CD4-positive, alpha-beta T cell treated with Interleukin-15 for 1 hour (primary cell): ENCODE measurements at regions not wholly inside any gene's neighbourhood (a gene's known extent, or its start where the extent isn't known, plus 50 kb on each side); places are given as distances from the start of the nearest gene placed in this dataset.
"Not testable (repeated sequence)": the region's sequence is repeated elsewhere in the genome, so short reads cannot be mapped to it uniquely, and the experiment has no call there.

Experiments used
- DNase-seq: peaks from one replicate; pipeline ENCODE4 v3.0.0-alpha.2; 2020

DNA sequence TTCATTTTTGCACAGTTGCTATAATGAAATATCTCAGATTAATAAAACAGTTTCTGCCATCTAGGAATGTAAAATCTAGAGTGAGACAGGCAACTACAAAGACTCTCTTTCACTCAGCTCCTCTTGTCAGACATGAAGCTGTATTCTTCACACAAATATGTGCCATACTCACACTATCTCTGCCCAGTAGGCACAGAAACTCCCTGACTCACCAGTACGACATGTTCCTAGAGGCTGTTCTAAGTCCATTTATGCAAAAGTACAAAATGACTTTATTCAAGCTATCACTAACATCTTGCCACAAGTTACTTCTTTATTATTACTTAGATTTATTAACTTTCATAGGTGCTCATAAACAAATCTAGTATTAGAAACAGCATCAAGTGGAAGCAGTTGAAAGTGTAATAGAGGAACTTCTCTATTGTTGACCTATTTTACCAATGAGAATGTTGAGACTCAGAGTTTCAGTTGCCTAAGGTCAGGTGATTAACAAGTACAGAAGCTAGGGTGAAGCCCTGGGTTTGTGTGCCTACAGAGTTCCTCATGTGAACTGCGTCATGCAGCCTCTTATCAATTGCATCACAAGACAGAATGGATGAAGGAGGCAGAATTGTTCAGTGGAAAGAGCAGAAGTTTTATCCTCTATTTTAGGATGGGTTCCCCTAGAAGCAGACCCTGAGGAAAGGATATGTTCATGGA, 98.9 kb downstream of the RGS2 start:
- DNase-seq: peak; percentile 43

DNA sequence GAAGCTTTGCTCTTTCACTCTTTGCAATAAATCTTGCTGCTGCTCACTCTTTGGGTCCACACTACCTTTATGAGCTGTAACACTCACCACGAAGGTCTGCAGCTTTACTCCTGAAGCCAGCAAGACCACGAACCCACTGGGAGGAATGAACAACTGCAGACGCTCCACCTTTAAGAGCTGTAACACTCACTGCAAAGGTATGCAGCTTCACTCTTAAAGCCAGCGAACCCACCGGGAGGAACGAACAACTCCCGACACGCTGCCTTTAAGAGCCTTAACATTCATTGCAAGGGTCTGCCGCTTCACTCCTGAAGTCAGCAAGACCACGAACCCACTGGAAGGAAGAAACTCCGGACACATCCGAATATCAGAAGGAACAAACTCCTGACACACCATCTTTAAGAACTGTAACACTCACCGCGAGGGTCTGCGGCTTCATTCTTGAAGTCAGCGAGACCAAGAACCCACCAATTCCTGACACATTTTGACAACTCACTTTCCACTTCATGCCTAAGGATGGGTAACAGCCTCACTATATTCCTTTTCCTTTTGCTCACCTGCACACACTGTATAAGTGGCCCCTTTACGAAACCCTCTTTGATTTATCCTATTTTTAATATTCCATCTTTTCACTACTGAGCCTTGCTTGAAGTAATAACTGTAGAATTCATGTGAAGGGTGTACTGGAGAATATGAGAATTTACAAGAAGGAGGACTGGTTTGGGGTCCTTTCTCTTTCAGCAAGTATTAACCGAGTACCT, 103.2 kb downstream of the RGS2 start:
- not testable (repeated sequence) for DNase-seq

DNA sequence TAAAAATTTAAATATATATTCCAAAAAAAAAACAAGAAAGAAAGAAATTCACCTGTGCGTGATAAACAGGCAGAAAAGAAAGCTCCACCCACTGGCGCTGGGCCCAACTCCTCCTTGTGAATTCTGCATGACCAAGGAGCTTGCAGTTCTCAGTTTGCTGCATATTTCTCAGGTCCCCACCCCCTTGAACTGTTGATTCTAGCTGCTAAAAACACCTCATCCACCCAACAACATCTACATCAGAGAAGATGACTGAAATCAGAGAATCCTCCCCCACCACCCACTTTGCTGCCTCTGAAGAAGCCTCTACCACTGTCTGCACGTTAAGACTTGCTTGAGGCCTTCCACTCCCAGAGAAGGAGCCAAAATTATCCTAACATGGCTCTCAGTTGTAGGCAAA, 104.8 kb downstream of the RGS2 start:
- no peak for DNase-seq

DNA sequence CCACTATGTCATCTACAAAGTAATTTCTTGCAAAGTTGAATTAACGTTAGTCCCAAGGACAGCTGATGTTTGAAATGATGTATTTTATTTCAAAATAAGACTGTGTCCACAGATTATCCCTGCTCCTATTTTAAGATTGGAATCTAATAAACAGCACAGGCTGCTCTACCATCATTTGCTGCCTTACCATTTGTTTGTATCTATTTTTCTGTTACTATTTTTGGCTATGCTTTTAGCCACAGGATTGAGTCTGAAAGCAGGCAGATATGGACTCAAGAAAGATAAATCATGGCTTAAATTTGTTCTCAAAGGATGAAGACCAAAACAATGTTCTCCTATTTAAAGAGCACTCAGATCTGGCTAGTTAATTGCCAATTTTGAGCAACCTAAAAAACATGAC, 105.3 kb downstream of the RGS2 start:
- no peak for DNase-seq

DNA sequence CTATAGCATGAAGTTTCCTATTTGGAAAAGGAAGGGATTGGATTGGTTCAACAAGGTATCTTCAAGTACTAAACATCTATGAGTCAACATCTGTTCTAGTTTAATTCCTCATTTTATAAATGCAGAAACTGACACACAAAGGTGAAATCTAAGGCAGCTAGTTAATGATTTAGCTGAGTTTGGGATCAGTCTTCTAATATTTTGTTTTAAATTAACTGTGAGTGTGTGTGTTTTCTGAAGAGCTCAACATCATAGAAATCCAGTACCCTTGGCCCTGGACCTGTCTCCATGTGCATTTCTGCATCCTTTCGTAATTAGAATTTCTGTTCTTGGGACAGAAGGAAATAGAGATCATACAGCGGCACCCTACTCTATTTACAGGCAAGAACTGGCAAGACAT, 105.9 kb downstream of the RGS2 start:
- DNase-seq: no peak

DNA sequence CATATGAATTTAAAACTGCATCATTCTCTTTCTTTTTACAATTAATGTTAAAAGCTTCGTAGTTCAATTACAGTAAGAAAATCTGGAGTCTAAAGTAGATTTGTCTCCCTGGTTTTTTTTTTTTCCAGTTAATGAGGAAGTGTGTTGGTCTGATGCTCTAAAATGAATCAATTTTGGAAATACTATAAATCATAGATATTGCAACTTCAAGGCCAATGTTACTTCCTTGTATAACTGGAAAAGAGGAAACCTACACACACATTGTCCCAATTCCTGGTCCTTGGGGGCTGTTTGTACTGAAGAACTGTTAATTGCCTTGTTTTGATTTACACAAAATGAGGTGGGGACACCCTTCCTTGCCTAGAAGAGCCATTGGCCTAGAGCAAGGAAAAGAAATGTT, 107.2 kb downstream of the RGS2 start:
- DNase-seq: no peak

DNA sequence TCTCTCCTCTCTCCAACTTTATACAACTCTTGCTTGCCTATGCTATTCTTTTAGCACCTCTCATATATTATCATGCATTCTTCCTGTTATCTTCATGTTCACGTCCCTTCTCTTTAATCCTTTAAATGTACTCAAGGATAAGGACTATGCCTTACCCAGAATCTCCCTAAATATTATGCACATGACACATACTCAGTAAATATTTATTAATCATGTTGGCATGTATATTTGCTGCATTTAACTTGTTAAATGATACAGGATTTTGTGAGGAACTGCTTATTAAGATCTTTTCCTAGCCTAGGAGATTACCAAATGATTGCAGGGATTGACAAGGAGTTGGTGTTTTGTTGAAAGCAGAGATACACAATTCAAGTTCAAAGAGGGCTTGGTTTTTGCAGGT, 109.4 kb downstream of the RGS2 start:
- DNase-seq: no peak

DNA sequence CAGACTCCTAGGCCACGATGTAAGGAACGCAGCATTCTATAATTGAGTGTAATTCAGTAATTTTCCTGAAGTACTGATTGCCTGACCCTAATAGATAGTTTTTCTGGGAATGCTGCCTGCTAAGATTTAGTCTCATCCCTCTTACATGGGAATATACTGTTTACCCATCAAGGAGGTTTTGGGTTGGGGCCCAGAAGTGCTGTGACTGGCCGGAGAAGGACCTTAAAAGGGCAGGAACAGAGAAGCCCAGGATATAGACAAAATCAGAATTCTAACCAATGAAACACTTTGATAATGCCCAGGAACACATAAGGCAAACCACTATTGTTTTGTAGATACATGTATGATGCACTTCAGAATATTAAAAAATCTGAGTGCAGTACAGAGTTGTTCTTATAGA, 111.6 kb downstream of the RGS2 start:
- no peak for DNase-seq

DNA sequence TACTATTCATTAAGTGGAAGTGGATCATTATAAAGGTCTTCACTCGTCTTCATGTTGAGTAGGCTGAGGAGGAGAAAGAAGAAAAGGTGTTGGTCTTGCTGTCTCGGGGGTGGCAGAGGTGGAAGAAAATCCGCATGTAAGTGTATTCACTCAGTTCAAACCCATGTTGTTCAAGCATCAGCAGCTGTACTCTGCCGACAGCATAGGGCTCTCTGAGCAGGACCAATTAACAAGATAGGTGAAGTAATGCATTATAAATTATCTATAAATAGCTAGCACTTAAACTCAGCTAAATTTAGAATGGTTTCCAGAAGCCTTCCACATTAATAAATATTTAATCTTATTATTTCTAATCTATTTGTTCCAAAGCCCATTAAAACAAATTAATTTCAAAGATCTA, 116.8 kb downstream of the RGS2 start:
- DNase-seq: no peak

DNA sequence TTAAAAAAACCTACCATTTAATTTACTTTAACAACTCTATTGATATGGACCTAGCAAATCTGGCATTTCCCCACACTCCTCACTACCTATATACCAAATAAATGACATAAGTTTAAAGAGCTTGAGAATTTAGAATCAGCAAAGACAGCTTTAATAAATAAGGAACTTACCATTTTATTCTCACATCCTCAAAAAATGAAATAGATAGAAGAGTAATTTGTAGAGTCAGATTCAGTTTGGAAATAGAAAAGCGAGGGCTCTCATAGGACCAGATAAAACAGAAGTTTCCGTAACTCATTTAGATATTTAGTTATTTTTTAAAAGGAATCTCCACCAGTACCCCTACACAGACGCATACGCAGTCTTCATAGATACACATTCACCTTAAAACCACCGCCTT, 117.9 kb downstream of the RGS2 start:
- DNase-seq: no peak

DNA sequence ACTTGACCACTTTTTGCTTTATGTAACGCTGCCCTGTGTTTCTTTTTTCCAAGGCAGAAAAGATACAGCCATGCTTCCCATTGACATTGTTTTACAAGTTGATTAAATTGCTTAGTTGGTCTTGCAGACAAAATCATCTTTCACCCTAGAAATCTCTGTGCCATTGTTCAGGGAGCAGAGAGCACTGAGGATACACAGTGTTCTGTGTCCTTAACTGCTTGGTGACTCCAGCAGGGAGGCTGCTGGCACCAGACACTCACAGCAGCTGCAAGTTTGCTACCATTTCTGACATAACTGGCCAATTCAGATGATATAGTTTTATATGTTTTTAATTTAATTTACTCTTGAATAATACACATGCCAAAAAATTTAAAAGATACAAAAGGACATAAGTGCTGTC, 118.7 kb downstream of the RGS2 start:
- no peak for DNase-seq

DNA sequence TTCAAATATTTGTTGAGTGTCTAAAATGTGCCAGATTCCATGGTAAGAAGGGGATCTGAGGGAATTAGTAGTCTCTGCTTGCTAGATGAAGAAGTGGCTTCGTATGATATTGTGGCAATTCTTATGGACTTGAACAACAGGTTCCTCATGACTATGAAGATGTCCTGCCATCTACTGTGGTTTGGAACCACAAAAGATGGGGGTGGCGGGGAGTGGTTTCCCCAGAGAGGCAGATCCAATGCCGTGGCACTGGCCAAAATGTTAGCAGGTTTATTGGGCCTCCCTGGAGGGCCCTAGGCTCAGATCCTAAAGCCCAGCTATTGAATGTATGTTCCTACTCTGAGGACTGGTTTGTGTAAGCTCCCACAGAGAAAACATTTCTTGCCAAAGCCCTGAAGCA, 120.8 kb downstream of the RGS2 start:
- DNase-seq: no peak

DNA sequence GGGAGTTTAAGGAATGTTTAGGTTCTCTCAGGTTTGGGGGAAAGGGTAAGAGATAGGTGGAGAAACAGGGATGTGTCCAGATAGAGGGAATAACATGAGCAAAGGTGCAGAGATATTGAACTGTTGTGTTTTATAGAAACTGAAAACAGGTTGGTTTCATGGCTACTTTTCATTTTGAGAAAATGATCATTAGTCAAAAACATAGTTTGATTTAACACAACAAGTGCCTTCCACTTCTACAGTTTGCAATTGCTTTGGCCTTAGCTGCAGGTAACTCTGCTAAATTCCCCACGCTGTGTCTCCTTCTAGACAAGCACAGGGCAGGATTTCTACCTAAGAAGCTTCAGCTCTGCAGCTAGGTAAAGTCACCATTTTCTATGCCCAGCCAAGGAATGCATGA, 124.9 kb downstream of the RGS2 start:
- DNase-seq: no peak

DNA sequence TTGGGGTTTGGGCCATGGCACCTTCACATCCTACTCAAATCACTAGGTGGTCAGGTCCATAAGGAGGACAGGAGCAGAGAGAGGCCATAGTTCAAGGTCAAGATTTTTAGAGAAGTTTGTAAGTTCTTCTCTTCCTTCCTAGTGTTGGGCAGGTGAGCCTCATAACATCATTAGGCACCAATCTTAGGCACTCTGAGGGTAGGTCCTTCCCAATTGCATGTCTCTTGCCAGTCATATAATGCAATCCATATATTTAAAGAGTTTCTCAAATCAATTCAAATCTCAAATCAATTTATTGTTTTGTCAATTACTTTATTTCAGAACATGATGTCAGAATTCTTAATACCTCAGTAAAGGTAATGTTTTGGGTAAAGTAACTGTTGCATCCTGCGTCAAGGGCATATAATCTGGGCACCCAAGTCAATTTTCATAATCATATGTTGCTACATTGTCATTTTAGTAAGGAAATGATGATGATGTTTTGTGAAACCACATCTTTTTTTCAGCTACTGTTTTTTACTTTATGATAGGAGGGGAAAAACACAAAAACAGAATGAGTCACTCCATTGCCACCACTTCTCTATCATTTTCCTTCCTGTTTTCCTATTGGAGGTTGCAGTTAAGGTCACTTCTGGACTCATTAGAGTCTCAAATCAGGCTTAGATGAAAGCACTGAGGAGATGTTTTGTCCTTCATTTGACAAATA, 122.7 kb downstream of the UCHL5 start:
- DNase-seq: no peak

DNA sequence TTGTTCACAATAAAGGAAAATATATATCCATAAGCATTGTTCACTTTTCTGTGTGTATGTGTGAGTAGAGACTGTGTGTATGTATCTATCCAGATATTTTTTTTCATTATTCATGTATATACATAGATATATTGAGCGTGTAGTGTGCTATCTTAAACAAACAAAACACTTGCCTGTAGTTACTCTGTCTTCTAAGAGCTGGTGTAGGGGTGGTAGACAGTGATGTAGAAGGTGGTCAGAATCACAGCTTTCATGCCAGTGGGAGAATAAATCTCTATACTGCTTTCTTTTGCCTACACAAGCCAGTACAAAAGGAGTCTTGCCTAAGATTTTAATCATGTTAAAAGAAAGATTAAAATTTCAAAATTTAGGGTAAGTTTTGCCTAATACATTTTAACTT, 122.0 kb downstream of the UCHL5 start:
- no peak for DNase-seq

DNA sequence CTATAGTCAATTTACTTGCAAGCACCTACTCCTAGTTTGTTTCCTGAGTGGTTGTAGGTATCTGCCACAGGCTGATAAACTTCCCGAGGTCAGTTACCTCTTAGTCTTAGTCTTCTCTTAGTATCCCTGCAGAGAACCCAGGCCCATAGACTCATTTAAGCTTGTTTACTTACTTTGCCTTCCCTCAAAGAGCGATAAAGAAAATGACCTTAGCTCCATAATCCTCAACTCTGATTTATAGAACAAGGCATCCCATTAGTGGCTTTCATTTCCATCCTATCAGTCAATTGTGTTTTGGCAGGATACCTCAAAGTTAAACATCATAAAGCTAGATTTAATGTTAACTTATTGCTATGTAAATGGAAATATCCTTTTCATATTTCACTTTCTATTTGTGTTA, 119.7 kb downstream of the UCHL5 start:
- no peak for DNase-seq

DNA sequence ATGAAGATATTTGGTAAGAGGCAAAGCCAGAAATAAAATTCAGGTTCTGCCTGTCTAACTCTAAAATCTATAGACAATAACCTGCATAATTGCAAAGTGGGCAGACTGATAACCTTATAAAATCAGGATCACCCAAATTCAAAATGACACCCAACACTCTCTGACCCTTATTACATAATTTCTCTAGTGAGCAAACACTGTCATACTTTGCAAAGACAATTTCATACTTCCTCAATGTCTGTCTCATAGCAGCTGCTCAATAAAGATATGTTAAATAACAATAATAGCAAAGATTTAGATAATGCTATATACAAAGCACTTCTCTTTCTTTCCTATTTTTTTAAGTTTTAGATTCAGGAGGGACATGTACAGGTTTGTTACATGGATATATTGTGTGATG, 118.5 kb downstream of the UCHL5 start:
- no peak for DNase-seq

DNA sequence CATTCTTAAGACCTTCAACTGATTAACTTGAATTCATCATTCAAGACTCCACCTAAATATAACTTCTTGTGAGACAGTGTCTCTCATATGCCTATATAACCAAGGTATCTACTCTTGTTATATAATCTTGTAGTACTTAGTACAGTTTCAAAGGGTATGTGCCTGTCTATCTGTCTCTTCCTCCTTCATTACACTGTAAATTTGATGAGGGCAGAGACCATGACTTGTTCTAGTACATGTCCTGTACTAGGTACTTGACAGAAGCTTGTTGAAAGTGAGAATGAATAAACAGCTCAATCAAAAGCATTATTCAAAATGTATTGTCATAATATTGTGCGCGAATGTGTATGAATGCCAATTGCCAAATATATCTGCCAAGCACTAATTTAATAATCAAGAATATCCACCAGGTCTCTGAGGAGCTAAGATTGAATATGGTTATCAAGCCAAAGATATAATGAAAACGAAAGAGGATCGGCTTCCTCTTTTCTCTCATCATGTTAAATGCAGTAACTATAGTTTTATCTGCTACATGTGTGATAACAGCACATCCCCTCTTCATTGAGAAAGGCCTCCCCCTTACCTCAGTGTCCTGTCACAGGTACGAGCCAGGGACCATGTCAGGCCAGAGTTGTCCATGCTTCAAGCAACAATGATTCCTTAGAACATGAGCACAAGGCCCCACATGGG, 117.3 kb downstream of the UCHL5 start:
- DNase-seq: no peak

DNA sequence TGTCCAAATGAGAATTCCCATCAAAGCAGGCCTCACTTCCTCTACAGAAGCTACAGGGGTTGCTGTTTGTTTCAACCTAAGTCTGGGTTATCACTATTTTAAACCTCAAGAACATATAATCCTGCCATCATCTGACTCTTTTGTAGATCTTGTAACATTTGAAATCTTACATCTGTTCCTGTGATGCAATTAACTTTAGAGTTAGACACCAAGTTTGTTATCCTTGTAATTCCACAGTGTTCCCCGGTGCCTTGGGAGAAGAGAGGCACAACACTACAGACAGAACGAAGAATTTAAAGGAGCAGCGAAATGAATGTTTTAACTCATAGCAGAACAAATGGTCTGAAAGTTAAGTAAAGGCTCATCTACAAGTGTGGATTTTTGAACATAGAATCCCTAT, 116.1 kb downstream of the UCHL5 start:
- no peak for DNase-seq

DNA sequence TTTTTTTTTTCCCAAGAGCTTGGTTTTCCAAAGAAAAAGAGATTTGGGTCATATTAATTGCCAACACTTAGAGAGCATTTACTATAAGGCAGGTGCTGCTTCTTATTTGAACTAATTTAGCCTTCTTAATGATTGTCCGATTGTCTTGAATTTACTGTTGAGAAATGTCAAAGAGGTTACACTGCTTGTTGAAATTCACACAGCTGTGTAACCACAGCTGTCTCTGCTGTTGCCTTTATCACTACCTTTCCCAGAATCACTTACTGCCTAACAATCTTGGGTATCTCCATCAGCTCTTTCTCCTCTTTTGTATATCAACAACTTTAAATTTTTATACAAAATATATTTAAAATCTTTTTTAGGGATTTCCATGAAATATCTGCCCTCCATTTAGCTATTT, 115.6 kb downstream of the UCHL5 start:
- DNase-seq: no peak

DNA sequence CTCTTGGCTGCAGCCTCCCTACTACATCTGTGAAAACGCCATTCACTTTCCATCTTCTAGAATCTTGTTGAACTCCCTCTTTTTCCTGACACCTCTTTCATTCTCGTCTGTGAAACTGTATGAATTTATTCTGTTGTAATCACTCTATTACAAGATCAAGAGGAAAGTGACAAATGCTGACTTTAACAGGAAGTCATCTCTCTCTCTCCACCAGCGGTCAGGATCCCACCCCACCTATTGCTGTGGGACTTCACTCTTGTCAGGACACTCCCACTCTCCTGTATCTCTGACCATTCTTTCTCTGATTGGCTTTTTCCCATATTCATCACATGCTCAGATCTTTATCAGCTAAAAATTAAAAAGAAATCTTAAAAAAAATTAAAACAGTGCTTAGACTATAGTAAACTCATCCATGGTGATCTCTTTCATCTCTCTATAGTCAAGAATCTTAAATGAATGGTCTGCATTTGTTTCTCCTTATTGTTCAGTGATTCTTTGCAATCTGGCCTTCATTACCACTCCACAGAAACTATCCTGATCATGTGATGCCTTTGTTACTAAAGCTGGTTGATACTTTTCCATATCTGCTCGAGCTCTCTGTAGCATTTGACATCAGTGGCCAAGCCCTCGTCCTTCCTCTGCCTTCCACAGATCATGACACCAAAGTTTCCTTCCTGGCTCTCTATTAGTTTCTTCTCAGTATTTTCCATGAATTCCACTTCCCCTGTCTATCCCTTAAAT, 113.6 kb downstream of the UCHL5 start:
- peak; percentile 32 for DNase-seq

DNA sequence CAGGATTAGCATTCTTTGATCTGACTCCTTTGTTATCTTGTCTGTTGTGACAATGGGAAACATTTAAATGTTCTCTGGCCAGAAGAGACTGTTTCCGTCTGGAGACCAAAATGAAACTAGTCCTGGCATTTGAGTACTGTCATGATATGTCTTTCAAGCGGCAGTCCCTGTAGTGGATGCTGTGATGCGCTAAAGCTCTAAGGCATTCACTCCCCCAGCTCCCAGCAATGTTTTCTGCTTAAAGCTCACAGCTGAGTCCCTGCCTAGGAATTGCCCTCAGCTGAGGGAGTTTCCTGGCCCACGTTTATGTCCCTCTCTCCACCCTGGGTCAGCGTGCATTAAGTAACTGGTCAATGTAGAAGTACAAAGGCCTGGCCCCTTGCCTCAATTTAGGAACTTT, 109.4 kb downstream of the UCHL5 start:
- no peak for DNase-seq

DNA sequence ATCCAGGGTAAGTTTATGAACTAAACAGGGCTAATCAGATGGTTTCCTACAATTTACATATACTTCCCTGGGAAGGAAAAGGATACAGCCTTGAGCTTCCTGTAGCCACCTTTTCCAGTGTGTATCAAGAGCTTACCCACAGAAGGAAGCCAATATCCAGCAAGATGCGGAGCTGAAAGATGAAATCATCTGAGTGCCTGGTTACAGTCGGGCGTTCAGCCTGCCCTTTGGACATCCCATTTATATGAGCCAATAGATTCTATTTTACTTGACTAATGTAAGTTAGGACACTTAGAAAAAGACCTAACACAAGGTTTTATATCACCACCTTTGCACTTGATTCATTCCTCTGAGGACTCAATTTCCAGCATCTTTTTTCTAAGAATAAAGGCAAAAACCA, 108.2 kb downstream of the UCHL5 start:
- no peak for DNase-seq
